ENCODE measurements at regions not wholly inside any gene's neighbourhood (a gene's known extent, or its start where the extent isn't known, plus 50 kb on each side); places are given as distances from the start of the nearest gene placed in this dataset.

DNA sequence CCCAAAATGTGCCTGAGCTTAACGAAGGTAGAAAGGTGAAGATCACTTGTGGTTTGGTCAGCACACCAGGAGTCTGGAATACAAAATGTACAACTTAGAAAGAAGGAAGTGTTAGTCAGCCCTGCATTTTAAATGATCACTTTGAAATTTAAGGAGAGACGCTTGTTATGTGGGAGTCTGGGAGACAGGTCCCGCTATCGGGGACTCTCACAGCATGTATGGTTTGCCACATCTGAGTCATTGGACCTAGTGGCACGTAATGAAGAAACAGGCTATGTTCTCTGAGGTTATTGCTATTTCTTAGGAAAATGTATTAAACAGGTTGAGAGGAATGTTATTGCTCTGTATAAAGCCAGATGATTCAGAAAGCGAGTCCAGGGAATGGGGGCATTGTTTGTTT is 2362.5 kb upstream of the WWC1 start:
- Histone ChIP-seq H3K9ac (ENCODE audit: low read length) (no peak overlapping the region), H3K79me2 (replicated peaks; ENCODE audit: insufficient read depth, low read length) (no peaks in the 10 kb centered on the region), H3F3A (ENCODE audit: insufficient read depth, low read length, poor library complexity, severe bottlenecking) (no peaks in the 10 kb centered on the region), H3K4me3 (ENCODE audit: low read length) (no peak overlapping the region), H4K20me1 (ENCODE audit: insufficient read depth) (no peaks in the 10 kb centered on the region), H3K9me3 (ENCODE audit: low read length) (no peaks in the 10 kb centered on the region), H3K27me3 (ENCODE audit: insufficient read depth, low read depth, low read length) (no peaks in the 10 kb centered on the region), H3K27ac (ENCODE audit: low read length) (no peak overlapping the region), H2AFZ (ENCODE audit: low read depth, low read length) (no peak overlapping the region), H3K36me3 (ENCODE audit: insufficient read depth, low read length) (no peaks in the 10 kb centered on the region), H3K9me2 (ENCODE audit: insufficient read depth, low read length) (no peaks in the 10 kb centered on the region), H3K4me2 (ENCODE audit: low read length) (no peak overlapping the region)
- TF ChIP-seq TAF1 (IDR thresholded peaks at IDR 0.05; ENCODE audit: low read depth) (no peak), SMC3 (conservative IDR thresholded peaks at IDR 0.05; ENCODE audit: poor library complexity) (no peak), CTCF (IDR thresholded peaks at IDR 0.05; ENCODE audit: poor library complexity, severe bottlenecking) (no peak), EZH2 (IDR thresholded peaks at IDR 0.05; ENCODE audit: borderline replicate concordance, insufficient read depth, low read length, poor library complexity, severe bottlenecking) (no peak), RAD21 (conservative IDR thresholded peaks at IDR 0.05) (no peak), MXI1 (conservative IDR thresholded peaks at IDR 0.05; ENCODE audit: poor library complexity, severe bottlenecking) (no peak)

- TF ChIP-seq EP300 (conservative IDR thresholded peaks at IDR 0.05; ENCODE audit: poor library complexity, severe bottlenecking) (no peak), TAF1 (IDR thresholded peaks at IDR 0.05; ENCODE audit: low read depth) (no peak), EZH2 (IDR thresholded peaks at IDR 0.05; ENCODE audit: borderline replicate concordance, insufficient read depth, low read length, poor library complexity, severe bottlenecking) (no peak), REST (IDR thresholded peaks at IDR 0.05; ENCODE audit: borderline replicate concordance) (no peak), RAD21 (conservative IDR thresholded peaks at IDR 0.05) (no peak), MXI1 (conservative IDR thresholded peaks at IDR 0.05; ENCODE audit: poor library complexity, severe bottlenecking) (no peak), SMC3 (conservative IDR thresholded peaks at IDR 0.05; ENCODE audit: poor library complexity) (no peak), POLR2AphosphoS5 (IDR thresholded peaks at IDR 0.05) (no peak), CTCF (IDR thresholded peaks at IDR 0.05; ENCODE audit: poor library complexity, severe bottlenecking) (no peak)
- Histone ChIP-seq H3K9ac (ENCODE audit: low read length) (no peak overlapping the region), H3K4me2 (ENCODE audit: low read length) (no peak overlapping the region)
These were observed 2350.9 kb upstream of the WWC1 start for GRCh38 chr5:165940541-165940940.

More at GRCh38 chr5:165940541-165940940, 2350.9 kb upstream of the WWC1 start:
- H3K9me2 ChIP-seq (ENCODE audit: insufficient read depth, low read length): no peaks in the 10 kb centered on the region
- no peak overlapping the region for H2AFZ ChIP-seq (ENCODE audit: low read depth, low read length)
- H3K36me3 ChIP-seq (ENCODE audit: insufficient read depth, low read length): no peaks in the 10 kb centered on the region
- H3K4me3 ChIP-seq (ENCODE audit: low read length): no peak overlapping the region
- no peak overlapping the region for H3K27ac ChIP-seq (ENCODE audit: low read length)
- H3K79me2 ChIP-seq (replicated peaks; ENCODE audit: insufficient read depth, low read length): no peaks in the 10 kb centered on the region
- no peaks in the 10 kb centered on the region for H3K27me3 ChIP-seq (ENCODE audit: insufficient read depth, low read depth, low read length)
- no peaks in the 10 kb centered on the region for H4K20me1 ChIP-seq (ENCODE audit: insufficient read depth)
- H3K9me3 ChIP-seq (ENCODE audit: low read length): no peaks in the 10 kb centered on the region
- H3F3A ChIP-seq (ENCODE audit: insufficient read depth, low read length, poor library complexity, severe bottlenecking): no peaks in the 10 kb centered on the region
